ENCODE measurements at regions not wholly inside any gene's neighbourhood (a gene's known extent, or its start where the extent isn't known, plus 50 kb on each side); places are given as distances from the start of the nearest gene placed in this dataset.
A peak's percentile ranks its signal among the peaks of the same experiment; 100 is the strongest.

DNA sequence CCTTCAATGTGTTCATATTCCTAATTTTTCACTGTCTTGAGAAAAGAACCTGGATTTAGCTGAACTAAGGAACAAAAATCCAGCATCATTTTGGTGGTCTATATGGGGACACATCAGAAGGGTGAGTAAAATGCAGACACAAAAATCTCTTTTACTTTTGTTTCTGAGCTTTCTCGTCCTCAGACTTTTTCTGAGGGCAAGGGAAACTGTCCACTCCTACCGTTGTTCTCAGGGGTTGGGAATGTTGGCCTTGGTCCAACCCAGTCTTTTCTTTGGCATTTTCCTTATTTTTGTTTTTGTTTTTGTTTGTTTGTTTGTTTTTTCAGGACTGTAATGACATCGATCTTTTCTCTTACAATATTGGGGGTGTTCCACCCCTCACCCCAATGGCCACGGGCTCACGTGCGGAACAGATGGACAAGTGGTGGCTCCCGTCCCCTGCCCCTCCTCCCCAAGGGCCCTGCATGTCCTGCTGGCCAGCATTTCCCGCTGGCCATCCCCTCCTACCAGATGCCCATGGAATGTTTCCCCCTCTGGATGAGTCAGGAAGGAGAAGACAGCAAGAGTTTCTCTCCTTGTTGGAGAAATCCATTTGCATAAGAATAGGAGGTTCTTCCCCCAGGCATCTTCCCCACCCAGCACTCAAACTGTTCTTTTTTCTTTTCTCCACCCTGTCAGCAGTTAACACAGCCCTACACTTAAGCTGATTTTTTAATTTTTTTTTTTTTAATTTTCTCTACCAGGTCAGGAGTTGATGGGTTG lies 305.4 kb upstream of the NDST4 start:
- no peak for DNase-seq

DNA sequence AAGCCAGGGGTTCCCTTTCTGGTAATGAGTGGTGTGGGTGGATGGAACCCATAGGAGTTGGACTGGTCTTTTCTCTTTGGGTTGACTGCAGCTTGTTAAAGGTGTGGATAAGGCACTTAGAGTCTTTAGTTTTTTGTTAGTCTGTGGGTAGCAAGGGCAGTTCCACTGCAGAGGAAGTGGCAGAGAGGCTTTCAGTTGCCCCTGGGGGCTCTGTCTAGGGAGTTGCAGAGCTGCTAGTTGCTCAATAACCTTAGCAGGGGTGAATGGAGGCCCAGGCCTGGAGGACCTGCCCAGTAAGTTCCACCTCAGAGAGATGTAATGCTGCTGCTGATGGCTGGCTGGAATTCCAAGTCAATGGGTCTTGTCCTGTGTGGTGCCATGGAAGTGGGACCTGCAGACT lies 282.6 kb upstream of the NDST4 start:
- DNase-seq, result peak; percentile 8

DNA sequence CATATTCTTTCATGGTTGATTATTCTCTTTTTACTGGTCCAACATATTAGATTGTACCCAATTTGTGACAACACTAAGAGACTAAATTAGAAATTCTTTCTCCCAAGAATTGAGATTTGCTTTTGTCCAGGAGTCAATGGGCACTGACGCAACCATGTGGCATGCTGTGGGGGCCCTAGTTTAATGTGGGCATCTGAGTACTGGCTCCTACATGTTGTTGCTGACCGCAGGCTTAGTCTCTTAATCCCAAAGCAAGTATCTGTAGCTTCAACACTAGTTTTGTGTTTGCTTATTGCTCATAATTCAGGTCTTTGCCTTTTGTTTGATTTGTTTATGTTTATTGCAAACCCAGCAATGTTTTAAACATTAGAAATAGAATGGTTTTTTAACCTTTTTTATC lies 263.4 kb upstream of the NDST4 start:
- no peak for DNase-seq

DNA sequence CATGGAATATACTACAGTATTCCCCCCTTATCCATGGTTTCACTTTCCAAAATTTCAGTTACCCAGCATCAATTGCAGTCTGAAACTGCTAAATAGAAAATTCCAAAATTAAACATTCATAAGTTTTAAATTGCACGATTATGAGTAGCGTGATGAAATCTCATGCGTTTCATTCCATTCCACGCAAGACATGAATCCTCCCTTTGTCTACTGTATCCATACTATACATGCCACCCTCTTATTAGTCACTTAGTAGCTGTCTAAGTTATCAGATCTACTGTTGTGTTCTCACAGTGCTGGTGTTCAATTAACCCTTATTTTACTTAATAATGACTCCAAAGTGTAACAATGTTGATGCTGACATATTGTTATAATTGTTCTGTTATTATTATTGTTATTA lies 261.2 kb upstream of the NDST4 start:
- no peak for DNase-seq

DNA sequence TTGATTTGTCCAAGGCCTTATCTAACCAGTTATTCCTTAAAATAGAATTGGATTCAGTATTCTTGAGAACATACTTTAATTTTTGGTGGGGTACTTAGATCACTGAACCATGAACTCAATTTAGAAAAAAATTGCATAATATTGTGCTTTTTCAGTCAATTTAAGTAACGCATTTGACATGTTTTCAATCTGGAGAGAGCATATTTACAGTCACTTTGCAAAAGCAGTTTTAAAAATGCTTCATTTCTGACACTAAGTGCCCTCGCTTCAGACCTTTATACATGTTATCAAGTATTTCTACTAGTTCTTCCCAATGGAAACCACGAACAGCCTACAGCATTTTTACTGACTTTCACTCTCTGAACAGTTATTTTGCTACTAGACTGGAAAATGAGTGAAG lies 257.1 kb upstream of the NDST4 start:
- no peak for DNase-seq

DNA sequence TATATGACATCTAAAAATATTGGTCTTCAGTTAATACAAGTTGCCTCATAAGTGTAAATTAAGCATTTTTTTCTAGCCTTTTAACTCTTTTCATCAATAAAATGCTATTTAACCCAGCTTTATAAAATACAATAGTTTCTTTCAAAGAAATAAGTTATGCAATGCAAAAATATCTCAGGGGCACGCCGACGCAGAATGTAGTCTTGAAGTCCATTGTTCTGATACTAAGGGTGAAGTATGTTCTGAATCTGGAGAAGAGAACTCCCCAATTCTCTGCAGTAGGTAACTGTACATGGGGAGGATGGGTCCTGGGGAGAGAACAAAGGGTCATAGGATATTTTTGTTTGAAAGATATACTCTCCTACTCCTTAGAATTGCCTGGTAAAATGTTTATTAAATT lies 256.6 kb upstream of the NDST4 start:
- no peak for DNase-seq

DNA sequence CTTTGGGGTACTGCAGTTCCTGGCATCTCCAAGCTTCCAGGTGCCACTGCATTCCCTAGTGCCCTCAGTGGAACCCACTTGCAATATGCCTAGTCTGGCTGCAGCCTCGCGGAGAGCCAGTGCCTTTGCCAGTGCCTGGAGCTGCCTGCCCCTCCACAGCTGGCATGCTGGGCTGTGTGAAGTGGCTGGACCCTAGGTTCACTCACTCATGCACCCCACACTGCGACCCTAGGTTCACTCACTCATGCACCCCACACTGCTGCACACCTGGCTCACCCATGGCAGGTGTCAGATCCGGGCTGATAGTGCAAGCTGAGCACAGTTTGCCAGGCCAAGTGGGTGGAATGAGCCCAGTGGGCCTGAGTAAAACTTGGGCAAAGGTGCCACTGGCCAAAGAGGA lies 253.0 kb upstream of the NDST4 start:
- DNase-seq, result no peak

DNA sequence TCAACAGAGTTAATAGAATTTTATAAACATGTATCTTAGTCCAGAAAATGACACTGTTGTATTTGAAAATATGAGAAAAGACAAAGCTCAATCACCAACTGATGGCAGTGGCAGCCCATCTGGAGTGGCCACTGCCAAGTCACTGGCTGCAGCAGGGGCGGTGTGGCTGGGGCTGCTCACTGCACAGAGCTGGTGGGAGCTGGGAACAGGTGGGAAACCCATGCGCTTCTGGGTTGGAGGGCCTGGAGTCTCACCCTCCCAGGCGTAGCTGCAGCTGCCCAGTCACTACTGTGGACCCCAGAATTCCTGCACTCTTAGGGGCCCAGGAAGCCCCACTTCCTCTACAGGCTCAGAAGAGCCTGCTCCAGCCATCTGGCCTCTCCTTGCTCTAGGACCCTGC lies 251.8 kb upstream of the NDST4 start:
- DNase-seq, result no peak

DNA sequence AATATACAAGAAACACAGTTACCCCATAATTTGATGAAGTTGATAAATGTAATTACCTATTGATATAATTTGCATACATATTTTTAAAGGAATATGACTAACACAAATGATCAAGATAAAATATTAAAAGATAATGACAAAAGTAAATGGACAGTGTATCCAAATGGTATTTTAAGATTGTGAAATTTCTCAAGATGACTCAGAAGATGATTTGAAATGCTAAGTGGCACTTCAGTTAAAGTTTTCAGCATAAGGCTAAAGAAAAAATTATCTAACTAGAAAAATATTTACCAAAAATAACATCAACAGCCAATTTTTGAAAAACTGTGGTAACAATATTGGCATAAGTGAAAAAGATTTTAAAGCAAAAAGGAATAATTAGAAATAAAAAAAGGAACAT lies 248.4 kb upstream of the NDST4 start:
- DNase-seq, result no peak

DNA sequence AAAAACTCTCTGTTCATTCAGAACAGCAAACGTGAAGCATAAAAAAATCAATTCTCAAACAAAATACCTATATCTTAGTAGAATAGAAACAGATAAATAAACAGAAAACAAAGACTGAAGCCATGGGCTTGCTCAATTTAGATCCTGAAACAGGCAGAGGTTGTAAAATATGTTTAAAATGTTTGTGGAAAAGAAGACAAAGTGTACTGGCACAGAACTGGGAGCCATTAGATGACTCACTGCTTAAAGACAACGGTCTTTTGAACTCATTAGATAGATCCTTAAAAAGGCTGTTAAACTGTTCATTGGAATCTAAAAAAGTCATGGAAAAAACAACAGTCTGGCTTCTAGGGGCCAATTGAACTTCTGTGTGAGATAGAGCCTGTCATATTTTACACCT lies 247.0 kb upstream of the NDST4 start:
- no peak for DNase-seq

DNA sequence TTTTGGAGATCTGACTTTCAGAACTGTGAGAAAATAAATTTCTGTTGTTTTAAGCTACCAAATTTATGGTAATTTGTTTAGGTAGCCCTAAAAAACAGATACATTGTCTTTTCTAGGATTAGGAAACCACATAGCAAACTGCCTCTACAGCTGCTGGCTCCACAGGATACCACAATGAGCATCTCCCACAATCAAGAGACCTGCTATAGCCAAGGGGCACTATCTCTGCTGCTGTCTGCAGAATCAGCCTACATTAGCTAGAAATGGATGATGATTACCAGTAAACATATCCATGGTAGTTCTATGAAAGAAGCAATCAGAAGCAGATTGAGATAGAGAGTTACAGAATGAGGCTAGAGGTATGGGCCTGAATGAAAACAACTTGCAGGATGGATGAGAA lies 244.4 kb upstream of the NDST4 start:
- DNase-seq, result no peak

DNA sequence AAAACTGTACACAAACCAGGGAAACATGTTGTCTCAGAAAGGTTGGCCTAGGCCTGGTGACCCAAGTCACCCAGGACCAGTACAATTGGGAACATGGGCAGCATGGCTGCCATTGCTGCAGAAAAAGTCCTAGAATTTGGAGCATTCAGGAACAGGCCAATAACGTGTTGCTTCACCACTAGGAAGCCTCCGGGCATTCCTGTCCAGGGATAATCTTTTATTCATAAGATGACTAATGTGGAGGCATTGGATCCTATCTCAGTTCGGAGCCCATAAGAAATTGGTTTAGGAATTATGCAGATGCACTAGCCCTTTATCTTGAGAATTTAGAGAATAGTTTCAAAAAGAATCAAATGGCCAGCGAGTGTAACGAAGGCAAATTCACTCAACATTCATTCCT lies 242.8 kb upstream of the NDST4 start:
- no peak for DNase-seq

DNA sequence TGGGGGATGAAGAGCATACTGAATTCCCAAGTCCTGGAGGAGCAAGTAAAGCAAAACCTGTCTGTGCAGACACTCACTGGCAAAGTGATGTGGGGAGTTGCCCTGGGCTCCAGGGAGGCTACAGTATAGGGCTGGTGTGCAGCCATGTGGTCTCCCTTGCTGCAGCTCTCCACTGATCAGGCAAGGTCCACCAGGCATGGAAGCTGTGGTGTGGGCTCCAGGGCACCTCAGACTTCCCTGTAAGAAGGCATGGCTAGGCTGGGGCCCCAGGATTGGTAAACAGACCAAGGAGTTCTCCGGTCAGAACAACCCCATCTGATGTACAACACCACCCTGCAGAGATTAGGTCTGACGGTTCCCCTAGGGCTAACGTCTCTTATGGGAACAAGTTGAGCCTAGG lies 241.9 kb upstream of the NDST4 start:
- DNase-seq, result no peak

DNA sequence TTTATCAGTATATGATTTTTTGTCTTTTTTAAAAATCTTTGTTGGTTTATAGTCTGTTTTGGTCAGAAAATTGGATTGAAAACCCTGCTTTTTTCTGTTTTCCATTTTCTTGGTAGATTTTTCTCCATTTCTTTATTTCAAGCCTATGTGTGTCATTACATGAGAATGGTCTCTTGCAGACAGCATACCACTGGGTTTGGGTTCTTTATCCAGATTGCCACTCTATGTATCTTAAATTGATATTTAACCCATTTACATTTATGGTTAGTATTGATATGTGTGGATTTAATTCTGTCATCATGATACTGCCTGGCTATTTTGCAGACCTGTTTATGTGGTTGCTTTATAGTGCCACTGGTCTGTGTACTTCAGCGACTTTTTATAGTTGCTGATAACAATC lies 239.9 kb upstream of the NDST4 start:
- peak; percentile 2 for DNase-seq

DNA sequence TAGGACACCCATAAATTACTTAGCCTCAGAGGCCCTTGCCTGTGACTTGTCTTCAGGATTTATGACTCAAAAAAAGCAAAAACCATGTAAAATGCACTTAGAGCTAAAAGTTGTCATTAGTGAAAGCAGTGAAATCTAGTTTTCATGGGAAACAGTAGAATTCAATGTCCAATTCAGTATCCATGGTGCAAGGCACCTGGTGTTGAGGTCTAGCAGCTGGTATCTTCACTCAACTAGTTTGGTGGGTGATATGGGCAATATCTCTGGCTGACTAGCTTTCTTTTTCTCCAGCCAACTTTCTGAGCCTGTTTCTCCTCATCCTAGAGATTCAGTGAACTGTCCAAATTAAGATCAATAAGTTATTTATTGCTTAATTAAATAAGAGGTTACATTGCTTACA lies 229.8 kb upstream of the NDST4 start:
- no peak for DNase-seq

DNA sequence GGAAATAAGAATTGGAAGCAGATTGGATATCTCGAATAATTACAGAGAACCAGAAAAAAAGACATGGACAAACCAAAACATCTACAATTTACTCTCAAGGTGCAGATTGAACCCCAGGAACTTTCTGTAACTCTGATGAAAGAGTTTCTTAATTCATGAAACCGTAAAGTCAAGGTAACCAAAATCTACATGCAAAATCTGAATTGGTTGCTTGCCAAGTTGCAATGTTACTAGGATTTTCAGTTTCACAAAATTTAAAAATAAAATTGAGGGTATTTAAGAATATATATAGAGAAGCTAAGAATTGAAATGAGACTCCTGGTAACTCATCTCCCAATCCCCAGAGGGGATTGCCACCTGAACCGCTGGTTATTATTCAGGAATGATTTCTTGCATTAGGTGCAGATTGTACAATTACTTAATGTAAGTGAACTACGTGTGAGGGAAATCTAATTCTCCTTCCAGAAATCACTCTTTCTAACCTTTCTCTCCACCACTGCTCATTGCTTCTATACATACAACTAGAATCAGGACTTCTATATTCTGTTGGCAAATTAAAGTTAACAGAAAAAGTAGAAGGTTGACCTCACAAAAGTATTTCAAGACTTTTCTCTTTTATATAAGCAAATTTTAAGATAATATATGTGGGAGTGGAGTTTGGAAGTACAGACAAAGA lies 221.5 kb upstream of the NDST4 start:
- no peak for DNase-seq

DNA sequence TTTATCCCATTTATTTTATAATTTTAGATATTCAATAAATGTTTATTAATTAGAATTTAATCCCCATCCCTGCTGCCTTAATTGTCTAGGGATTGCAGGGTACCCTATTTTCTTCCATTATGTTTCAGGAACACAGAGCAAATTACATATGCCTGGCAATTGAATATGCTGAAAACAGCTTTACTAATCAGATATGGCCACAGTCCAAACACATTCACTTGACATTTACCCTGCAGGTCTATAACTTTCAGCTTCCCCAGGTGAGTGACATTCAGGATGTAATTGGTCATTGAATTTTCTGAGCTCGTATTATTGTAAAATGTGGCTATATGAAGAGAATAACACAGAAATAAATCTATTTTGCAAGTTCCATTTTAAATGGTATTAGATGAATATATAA lies 218.7 kb upstream of the NDST4 start:
- DNase-seq, result no peak

DNA sequence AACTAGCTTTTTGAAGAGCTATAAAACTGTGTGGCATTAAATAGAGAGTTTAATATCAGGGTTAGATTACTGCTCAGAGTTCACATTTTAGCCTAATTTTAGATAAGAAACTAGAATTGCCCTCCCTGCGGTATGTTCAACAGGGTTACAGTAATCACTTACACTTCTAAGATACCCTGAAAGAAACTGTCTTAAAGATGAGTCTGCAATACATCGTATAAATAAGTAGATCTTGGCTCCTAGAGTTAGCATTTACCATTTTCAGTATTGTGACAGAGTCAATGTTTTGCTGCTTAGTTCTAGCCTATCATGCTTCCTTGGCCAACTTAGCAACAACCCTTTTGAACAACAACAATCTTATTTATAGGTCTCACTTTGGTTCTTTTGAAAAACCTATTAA lies 217.8 kb upstream of the NDST4 start:
- DNase-seq, result no peak

DNA sequence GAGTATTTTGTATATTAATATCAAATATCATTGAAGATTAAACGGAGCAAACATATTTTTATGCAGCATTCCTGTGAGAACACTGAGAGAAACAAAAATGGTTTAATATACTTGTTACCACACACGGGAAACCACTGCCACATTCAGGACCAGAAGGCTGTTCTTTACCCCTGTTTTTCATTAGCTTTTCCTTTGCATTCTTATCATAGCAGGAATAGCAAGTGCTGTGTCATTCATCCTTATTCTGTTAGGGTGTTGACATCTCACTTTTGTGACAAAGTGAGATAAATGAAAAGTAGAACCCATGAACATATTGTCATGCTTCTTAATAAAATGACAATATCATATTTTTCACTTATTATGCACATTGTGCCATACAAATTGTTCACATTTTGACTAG lies 212.4 kb upstream of the NDST4 start:
- peak; percentile 72 for DNase-seq

DNA sequence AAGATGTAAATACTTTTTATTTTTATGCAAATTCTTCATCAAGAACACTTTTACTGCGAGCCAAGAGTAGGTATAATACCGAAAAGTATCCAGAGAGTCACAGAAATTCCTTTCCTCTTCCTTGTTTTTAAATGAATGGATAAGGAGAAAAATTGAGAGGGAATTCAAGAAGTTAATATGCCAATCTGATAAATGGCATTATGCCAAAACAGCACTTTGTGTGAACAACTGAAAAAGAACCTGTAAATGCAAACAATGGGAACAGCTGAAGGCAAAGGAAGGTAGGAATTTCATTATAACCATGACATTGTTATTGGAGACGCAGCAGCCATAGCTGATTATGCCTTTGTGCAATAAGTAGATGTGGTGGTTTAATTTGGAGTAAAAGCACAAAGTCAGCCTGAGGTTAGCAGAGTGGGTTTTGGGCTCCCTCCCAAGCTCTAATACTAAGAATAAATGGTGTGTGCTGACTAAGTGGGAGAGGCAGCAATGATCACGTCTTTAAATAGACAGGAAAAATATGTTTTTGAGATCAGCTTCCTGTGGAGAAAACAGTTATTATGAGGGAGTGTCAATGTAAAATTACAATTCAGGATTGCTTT lies 209.8 kb upstream of the NDST4 start:
- DNase-seq, result peak; percentile 53

DNA sequence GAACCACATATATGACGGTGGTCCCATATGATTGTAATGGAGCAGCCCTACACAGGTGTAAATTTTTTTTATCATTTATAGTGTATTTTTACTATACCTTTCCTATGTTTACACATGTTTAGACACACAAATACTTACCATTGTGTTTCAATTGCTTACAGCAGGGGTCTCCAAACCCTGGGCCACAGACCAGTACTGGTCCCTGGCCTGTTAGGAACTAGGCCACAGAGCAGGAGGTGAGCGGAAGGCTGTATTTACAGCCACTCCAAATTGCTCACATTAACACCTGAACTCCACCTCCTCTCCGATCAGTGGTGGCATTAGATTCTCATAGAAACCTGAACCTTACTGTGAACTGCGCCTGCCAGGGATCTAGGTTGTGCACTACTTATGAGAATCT lies 201.8 kb upstream of the NDST4 start:
- no peak for DNase-seq

DNA sequence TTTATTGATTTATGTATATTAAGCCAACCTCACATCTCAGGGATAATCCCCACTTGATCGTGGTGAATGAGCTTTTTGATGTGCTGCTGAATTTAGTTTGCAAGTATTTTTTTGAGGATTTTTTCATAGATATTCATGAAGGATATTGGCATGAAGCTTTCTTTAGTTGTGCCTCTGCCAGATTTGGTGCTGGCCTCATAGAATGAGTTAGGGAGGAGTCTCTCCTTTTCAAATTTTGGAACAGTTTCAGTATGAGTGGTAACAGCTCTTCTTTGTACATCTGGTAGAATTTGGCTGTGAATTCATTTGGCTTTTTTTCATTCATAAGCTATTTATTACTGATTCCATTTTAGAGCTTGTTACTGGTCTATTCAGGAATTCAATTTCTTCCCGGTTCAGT lies 197.2 kb upstream of the NDST4 start:
- no peak for DNase-seq

DNA sequence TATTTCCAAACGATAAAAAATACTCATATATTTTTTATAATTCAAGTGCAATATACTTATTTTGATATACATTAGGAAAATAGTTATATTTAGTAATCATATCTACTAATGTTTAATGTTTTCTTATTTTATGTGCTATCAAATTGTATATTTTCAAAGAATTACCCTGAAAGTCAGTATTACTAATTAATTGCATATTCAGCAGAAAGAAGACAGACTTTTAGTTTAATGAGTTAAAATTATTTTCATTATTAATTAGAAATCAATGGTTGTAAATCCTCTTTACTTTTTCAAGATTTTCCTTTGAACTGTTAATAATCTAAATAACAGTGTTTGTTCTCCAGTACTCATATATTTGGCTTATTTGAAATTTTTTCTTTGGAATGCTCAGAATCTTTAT lies 181.3 kb upstream of the NDST4 start:
- DNase-seq, result no peak

DNA sequence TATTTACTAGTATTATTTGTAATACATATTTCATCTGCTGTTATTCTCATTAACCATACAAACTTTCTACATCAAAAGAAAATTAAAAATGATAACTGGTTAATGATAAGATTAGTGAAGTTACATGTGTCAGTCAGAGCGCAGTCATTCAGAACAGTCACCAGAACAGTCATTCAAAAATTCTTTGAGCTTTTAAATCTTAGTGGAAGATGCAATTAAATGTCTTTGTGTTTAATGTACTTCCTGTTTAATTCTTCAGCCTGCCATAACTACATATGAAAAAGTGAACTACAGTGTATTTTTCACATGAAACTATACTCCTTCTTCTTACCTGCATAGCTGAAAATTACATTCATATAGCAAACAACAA lies 179.7 kb upstream of the NDST4 start:
- DNase-seq, result no peak
